ENCODE measurements at regions not wholly inside any gene's neighbourhood (a gene's known extent, or its start where the extent isn't known, plus 50 kb on each side); places are given as distances from the start of the nearest gene placed in this dataset.
A peak's percentile ranks its signal among the peaks of the same experiment; 100 is the strongest.
"Not testable (repeated sequence)": the region's sequence is repeated elsewhere in the genome, so short reads cannot be mapped to it uniquely, and the experiment has no call there.

DNA sequence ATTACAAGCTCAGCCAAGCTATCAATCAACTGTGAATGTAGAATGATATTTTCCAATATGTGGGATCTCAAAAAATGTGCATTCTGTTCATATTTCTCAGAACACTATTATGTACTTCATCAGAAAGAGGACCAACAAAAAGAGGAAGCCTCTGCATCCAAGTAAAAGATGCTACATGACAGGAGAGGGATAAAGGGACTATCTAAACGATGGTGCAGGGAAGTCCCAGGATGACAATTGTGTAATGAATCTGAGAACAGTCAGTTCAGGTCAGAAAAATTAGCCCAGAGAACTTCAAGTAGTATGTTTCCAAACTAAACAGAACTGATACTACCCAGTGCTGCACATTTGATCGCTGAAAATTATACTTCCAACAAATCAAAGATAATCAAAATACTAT, 127.0 kb downstream of the ZNF330 start:
- no peak for DNase-seq

DNA sequence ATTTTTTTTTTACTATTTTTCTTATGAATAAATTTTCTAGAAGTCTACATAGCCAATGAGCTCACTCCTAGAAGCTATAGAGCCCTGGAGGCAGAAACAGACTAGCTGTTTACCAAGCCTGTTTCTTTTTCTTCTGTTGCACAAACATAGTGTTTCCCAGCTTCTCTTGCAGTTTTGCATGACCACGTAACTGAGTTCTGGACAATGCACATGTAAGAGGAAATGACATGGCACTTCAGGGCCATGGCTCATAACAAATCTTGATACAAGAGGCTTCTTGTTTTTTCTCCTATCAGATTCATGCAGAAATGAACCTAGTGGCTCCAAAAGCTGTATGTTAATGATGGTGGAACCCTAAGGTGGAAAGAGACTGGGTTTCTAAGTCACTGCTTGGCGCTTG, 127.4 kb downstream of the ZNF330 start:
- DNase-seq, result no peak

GRCh38 chr4:141348573-141348972, 127.9 kb downstream of the ZNF330 start:
- DNase-seq, result no peak

DNA sequence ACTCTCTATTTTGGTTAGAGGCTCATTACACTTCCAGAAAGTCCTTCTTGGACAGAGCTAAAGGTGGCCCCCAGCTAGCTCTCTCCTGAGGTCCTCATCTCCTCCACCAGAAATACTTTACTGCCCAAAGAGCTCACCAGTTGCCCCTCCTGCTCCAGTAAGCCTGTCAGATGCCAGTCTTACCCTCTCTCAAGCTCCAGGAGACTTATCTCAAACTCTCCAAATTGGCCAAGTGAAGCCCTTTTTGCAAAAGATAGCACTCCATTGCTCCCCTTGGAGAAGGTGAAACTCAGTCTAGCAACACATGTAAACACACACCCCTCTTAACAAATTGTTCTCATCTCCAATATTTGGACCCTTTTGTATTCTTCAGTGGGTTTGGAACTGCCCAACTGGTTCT, 128.5 kb downstream of the ZNF330 start:
- no peak for DNase-seq

GRCh38 chr4:141350122-141350905, 129.6 kb downstream of the ZNF330 start:
- DNase-seq, result peak; percentile 2

DNA sequence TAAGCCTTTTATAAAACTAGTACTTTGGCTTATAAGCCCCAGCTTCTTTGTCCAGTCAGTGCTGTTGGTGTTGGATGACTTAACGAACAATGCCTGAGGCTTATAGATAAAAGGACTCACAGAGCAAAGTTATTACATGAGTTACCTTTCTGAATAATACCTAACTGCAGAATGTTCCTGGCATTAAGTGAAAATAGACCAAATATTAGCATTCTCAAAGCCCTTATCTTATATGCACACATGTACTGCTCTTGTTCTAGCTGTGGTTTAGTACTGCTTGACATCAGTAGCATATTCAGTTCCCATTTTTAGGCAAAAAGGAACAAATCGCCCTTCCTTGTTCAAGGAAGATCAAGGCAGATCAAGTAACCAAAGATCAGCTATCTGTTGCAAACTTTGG, 131.6 kb downstream of the ZNF330 start:
- DNase-seq, result no peak

DNA sequence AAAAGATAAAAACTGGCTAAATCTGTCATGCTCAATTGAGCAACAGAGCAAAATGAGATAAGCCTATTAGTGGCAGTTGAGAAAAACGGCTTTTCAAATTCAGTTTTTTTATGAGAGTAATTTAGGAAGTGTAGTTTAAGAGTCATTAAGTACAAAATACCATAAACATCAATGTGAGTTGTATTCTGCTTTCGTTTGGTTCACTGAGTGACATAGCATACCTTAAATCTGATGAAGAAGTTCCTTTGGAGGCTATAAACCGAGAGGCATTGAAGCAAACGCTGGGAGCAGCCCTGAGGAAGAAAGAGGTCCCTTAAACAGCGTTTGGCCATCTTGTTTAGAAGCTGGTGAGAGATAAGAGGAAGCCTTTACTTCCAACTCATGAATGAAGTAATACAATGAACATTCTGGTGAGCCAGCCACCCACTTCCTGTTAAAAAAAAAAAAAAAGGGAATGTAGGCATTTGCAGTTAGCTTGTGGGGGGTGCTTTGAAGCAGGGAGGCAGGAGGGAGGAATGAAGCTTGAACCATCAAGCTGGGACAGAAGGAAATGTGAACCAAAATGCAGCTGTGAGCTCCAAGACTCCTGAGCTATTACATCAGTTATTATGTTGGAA, 132.3 kb downstream of the ZNF330 start:
- no peak for DNase-seq

DNA sequence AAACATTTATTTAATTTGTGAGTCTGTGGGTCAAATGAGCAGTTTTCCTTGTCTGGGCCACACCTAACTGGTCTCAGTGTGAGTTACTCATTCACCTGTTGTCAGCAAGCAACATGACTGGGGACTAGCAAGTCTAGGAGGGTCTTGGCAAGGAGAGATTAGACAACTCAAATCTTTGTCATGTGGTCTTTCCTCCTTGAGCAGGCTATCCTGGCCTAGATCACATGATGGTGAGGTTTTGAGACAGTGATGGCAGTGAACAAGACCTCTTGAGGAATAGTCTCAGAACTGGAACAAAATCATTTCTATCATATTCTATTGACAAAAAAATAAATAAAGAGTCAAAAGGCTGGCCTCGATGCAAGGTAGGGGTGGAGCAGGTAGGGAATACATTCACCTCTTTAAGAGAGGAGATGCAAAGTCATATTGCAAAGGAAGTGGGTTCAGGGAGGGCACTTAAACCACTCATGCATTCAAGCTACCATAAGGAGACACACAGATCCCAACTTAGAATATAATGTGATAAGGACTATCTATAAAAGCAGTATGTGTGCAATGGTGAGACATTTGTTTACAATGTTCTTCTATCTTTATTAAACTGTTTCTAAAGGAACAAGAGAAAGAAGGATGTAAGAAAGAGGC, 135.7 kb downstream of the ZNF330 start:
- no peak for DNase-seq

DNA sequence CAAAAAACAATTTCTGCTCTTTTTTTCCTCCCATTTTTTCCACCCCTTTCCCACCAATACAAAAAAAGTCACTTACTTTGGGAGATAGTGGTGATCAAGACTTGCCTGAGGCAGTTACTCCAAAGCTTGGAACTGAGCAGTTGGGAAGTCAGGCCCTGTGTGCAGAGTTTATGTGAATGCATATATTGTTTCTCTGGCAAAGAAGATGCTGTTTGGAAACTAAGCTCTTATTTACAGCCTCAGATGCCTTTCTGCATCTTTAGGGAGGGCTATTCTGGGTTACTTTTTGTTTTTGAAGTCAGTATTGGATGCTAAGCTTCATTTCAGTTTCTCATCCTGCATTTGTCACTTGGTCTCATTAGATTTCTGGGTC, 136.3 kb downstream of the ZNF330 start:
- no peak for DNase-seq

GRCh38 chr4:141368241-141368640, 147.5 kb downstream of the ZNF330 start:
- DNase-seq, result not testable (repeated sequence)

DNA sequence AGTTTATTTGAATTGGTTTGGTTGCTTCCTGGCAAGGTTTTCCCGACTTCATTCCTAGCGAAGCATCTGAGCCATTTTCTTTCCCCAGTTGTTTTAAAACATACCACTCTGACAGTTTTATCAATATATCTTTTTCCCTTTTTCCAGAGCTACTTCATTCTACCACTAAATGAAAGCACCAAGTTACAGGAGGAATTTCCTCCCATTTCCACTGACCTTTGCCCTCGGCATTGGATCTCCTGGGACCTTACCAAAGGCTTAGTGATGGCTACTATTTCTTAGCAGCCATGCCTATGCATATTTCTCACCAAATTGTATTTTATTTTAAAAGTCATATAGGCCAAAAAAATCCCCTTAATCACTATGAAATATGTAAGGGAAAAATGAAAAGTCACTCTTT, 150.5 kb downstream of the ZNF330 start:
- DNase-seq, result no peak

DNA sequence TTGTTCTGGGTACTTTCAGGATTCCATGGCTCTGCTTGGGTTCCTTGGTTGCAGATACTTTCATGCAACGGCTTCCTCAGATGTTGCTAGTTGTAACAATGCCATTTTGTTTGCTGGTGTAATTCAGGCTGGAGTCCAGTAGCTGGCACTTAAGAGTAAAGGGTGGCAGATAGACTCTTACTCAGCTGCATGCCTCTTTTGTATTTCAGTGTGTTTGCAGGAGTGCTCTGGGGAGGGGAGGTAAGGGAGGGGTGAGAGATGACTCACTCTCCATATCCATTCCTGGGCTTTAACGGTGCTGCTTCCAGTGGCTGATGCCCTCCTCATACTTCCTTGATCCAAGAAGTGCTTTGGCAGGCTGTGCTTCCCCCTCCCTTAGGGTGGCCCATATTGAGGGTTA, 155.2 kb downstream of the ZNF330 start:
- DNase-seq, result peak; percentile 24

GRCh38 chr4:141376769-141377168, 156.1 kb downstream of the ZNF330 start:
- no peak for DNase-seq

GRCh38 chr4:141387299-141387698, 166.6 kb downstream of the ZNF330 start:
- no peak for DNase-seq

- DNase-seq, result no peak
Observed at GRCh38 chr4:141388481-141388880, 167.8 kb downstream of the ZNF330 start.

- no peak for DNase-seq
Observed at GRCh38 chr4:141389649-141390048, 169.0 kb downstream of the ZNF330 start.

- no peak for DNase-seq
Observed at GRCh38 chr4:141390571-141390970, 169.9 kb downstream of the ZNF330 start.

DNA sequence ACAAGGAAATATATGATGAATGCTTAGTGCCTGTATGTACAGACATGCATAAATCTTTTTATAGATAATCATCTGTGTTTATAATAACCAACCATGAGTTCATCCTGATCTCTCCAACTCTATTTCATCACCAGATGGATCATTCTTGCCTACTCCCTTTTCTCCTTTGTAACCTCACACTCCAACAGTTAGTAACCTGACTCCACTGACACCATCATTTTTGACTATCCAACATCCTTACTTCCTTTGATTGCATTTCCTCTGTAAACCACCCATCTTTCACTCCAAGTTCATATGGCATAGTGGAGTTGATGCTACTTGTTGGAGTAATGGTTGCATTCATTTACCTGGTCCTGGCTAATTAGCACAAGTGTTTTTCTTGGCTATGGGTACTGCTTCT, 170.6 kb downstream of the ZNF330 start:
- no peak for DNase-seq

- peak; percentile 14 for DNase-seq
Observed at GRCh38 chr4:141391771-141392170, 171.1 kb downstream of the ZNF330 start.

DNA sequence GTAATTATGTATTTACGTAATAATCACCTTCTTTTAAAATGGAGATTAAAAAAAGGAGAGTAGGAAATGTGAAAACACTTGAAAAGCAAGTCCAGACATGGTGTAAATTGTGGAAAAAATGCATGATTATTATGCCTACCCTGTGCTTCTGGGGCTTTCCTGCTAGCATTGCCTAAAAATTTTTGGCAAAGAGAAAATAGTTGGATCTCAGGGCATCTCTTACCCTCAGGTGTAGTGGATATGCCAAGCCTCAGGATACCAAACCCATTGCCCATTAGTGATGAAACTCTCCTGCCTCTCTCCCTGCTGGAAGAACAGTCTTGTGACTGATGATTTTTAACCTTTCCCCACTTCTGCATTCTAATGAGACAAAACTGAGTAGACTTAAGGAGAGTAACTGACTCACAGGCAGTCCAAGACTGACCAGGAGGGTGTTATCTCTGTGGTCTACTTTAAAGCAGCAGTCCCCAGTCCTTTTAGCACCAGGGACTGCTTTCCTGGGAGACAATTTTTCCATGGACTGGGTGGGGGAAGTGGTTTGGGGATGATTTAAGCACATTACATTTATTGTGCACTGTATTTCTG, 174.6 kb downstream of the ZNF330 start:
- no peak for DNase-seq

GRCh38 chr4:141395919-141396318, 175.2 kb downstream of the ZNF330 start:
- DNase-seq, result no peak

- no peak for DNase-seq
Observed at GRCh38 chr4:141402712-141403111, 182.0 kb downstream of the ZNF330 start.

GRCh38 chr4:141403782-141404181, 183.1 kb downstream of the ZNF330 start:
- no peak for DNase-seq

- DNase-seq, result no peak
Observed at GRCh38 chr4:141406237-141406636, 185.5 kb downstream of the ZNF330 start.

Measured in SHP77 treated with DMSO at 0.1 percent for 48 hours (cell line).